GM19463 (cell line): ENCODE measurements at regions not wholly inside any gene's neighbourhood (a gene's known extent, or its start where the extent isn't known, plus 50 kb on each side); places are given as distances from the start of the nearest gene placed in this dataset.

Experiments used
- ATAC-seq: cut with Tn5 transposase; IDR thresholded peaks from one replicate; pipeline ENCODE4 v1.9.1; 2021; ENCODE audit warnings: mild to moderate bottlenecking, moderate library complexity; ENCODE audit not compliant: unreplicated experiment

- ATAC-seq: no peak
Observed at GRCh38 chr11:108994887-108995286, 330.0 kb downstream of the DDX10 start.

- no peak for ATAC-seq
Observed at GRCh38 chr11:108997826-108998225, 333.0 kb downstream of the DDX10 start.

DNA sequence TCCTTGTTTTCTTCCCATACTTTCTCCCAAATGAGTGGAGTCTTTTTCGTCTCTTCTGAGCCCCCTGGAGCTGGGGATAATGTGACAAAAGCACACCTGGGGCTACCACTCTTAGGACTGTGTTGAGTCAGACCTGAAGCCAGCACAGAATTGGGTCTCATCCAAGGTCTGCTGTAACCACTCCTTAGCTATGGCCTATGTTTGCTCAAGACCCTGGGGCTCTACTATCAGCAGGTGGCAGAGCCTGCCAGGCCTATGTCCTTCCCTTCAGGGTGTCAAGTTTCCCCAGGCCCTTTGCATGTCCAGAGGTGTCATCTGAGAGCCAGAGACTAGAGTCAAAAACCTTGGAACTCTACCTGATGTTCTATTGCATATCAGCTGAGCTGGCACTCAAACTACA, 335.7 kb downstream of the DDX10 start:
- ATAC-seq: no peak

- no peak for ATAC-seq
Observed at GRCh38 chr11:109001585-109001984, 336.7 kb downstream of the DDX10 start.

DNA sequence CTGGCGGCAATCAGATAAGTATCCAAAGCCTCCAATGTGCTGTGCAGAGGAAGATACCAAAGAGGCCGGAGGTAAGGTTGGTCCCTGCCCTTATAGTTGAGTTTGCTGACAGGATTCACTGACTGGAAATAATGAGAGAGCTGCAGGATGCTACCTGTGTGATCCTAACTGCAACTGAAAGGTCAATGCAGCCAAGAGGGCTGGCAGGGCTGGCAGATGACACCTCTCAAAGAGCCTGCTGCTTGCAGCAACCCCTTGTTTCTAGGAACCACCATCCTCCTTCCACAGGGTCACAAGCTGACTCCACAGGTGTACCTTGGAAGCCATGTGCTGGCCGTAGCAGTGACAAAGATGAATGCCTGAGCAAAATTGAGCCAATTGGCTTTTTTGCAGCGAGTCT, 348.1 kb downstream of the DDX10 start:
- no peak for ATAC-seq

DNA sequence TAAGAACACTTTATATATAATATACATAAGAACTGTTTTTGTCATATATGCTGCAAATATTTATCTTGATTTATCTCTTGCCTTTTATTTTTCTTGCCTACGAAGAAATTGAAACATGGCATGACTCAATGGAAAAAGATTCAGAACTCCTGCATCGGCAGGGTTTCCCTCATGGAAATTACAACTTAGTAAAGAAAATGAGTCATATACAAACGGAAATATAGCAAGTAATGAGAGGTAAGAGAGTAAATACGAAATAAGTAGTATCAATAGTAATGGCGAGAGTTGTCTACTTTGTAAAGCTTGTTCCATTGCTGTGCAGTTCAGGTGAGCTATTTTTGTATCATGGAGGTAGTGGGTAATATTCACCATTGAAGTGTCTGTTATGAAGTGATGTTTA, 350.4 kb downstream of the DDX10 start:
- no peak for ATAC-seq

DNA sequence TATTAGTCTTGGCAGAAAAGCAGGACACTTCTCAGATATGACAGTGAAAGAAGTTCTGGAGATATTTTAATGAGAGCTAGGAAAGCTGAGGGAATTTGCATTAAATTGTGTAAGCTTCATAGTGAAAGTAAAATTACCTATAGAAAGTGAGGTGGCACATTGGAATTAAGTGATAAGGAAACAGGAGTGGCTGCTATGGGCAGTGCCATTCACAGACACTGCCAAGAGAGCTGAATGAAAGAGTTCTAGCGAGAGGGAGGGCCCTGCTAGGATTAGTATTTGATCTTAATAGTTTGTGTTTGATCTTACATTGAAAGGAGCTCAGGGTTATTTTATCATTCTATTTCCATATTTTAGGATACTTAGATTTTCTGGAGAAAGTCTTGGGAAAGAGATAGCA, 351.9 kb downstream of the DDX10 start:
- ATAC-seq: no peak

GRCh38 chr11:109017489-109017888, 352.6 kb downstream of the DDX10 start:
- ATAC-seq: no peak

GRCh38 chr11:109018639-109019038, 353.8 kb downstream of the DDX10 start:
- no peak for ATAC-seq

DNA sequence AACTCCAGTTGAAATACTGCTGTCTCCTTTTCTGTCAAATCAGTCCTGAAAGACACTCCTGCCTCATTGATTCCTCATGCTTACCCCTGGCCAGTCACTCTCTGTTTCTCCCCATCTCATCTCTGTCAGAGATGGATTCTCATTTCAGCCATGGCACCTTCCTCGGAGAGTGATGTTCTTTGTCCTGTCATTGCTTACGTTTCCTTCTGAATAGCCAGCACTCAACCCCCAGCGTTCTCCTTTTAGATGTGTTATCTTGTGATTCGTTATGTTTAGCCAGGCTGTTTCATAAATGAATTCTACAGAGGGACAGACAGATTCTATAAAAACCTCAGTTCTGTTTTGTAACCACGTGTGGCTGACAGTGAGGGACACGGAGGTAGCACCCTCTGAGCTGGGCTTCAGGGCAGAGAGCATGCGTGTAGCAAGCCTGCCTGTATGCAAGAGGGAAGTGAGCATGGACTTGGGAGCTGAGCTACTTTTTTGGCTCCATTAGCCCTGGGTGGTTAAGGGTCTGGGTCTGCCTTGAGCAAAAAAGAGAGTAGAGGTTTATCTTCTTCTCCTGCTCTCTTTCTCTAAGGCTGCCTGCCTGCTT, 354.6 kb downstream of the DDX10 start:
- ATAC-seq: no peak

DNA sequence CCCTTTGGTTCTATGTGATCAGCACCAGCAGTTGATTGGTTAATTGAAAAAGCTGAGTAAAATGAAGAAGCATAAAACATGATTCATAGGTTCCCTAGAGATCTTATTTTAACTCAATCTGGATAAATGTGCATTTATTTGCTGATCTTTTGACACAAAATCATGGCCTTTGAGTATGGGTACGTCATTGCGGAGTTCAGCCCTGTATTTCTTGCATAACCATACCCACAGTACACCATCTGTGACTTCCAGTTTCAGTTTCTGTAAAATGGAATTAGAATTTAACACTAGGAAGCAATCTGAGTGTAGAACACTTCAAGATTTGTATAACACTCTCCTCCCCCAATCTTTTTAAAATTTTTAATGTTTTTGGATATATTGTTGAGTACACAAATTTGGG, 358.2 kb downstream of the DDX10 start:
- ATAC-seq: no peak

- ATAC-seq: no peak
Observed at GRCh38 chr11:109026891-109027489, 362.1 kb downstream of the DDX10 start.

- ATAC-seq: no peak
Observed at GRCh38 chr11:109027851-109028250, 363.0 kb downstream of the DDX10 start.

GRCh38 chr11:109029927-109030326, 365.1 kb downstream of the DDX10 start:
- ATAC-seq: no peak

- no peak for ATAC-seq
Observed at GRCh38 chr11:109033627-109034338, 368.9 kb downstream of the DDX10 start.

- ATAC-seq: no peak
Observed at GRCh38 chr11:109034339-109034696, 369.4 kb downstream of the DDX10 start.

DNA sequence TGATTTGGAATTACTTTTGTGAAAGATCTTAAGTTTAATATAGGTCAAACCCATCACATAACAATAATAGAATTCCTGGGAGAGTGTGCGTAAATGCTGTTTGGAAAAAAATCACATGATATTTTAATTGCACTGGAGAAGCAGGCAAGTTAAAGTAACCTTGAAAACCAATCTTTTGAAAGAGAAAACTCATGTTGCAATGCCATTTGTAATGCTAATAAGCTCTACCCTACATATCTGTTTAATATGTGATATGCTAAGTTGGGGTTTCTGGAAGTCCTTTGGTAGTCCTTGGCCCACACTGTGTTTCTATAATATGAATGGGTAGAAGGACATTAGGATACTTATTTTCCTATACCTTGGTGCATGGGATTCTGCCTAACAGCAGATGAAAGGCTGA, 370.4 kb downstream of the DDX10 start:
- ATAC-seq: no peak

- ATAC-seq: no peak
Observed at GRCh38 chr11:109036011-109036410, 371.1 kb downstream of the DDX10 start.

DNA sequence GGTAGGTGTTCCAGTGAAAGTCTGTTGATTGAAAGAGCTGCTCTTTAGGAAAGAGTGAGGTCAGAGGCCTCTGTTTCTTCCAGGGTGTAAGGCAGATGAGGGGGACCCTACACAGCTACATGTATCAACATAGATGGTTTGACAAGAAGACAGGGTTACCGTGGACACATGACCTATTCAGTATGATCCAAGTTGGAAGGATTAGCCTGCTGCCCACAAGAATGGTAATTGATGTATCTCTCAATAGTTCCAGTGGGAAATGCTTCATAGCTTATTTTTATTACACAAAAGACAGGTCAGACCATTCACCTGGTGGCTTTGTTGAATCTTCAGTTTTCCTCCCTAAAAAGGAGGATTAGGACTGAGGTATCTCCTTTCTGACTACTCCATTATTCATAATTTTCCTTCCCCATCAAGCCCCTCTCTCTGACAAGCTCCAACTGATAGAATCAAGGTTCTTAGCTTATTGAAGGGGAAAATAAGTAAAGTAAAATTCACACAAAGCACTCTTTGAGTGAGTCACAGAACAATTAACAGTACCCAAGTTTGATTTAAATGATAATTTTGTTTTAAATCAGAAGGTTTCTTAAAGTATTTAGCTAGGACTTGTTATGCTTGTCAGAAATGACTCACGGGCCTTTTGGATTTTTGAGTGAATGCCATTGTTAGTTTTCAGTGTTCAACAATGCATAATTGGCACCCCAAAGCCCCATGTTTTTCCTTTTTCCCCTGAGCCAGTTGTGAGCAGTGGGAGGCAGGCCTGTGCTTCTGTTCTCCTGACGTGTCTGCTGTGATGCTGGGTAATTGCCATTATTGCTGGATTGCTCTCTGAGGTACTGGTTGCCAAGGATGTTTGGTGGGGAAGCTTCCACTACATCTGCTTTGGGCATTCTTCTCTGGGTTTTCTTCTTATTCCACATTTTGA, 373.2 kb downstream of the DDX10 start:
- no peak for ATAC-seq

DNA sequence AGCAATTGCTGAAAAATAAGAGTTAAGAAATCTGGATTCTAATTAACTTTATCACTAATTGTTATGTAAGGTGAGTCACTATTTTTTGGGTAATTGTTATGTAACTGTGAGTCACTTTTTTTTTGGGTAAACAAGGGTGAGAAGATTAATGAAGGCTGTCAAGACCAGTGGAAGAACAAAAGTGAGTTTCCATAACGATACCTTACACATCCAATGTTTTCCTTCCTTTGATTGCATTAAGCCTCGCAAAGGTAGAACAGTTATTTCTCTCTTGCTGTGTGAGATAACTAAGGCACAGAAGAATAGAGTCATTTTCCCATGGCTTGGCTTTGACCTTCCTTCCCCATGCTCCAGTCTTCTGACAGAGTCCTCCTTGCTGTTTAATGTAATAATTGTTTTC, 374.7 kb downstream of the DDX10 start:
- no peak for ATAC-seq

DNA sequence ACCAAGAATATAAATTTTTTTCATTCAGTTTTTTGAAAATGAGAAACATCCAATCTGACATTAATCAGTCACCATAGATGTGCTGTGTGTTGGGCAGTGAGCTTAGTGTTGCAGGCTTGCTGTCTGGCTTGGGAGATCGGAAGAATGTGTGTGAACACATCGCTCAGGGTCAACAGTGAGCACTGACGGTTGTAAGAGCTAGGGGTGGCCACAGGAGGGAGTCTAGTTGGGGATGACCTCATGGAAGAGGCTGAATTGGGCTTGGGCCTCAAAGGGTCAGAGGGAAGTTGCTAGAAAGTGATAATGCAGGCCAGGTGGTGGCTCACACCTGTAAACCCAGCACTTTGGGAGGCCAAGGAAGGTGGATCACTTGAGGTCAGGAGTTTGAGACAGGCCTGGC, 375.4 kb downstream of the DDX10 start:
- no peak for ATAC-seq

- ATAC-seq: no peak
Observed at GRCh38 chr11:109041876-109042275, 377.0 kb downstream of the DDX10 start.
